Suppressor macrophage treated with lipopolysaccharide for 1 hour (primary cell): ENCODE measurements at regions not wholly inside any gene's neighbourhood (a gene's known extent, or its start where the extent isn't known, plus 50 kb on each side); places are given as distances from the start of the nearest gene placed in this dataset.
"Not testable (repeated sequence)": the region's sequence is repeated elsewhere in the genome, so short reads cannot be mapped to it uniquely, and the experiment has no call there.

Source experiments
- DNase-seq, 3 donors: peaks; one replicate each; pipeline ENCODE4 v3.0.0-alpha.2; 2020 to 2022

DNA sequence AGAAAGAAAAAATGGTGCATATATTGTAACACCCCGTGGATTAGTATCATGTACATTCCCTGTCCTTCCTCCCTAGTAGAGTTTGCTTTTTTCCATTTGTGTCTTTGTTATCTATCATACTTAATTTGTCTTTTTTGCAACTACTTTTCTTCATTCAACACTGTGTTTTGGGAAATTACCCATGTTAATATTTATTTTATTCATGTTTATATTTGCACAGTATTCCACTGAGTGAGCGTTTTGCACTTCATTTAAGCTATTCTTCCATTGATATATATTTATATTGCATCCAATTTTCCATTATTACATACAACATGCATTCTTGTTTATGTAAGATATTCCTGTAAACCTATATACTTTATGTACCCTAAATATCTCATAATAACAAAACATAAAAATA is 57.6 kb upstream of the FAM171A1 start:
- DNase-seq, result no peak

DNA sequence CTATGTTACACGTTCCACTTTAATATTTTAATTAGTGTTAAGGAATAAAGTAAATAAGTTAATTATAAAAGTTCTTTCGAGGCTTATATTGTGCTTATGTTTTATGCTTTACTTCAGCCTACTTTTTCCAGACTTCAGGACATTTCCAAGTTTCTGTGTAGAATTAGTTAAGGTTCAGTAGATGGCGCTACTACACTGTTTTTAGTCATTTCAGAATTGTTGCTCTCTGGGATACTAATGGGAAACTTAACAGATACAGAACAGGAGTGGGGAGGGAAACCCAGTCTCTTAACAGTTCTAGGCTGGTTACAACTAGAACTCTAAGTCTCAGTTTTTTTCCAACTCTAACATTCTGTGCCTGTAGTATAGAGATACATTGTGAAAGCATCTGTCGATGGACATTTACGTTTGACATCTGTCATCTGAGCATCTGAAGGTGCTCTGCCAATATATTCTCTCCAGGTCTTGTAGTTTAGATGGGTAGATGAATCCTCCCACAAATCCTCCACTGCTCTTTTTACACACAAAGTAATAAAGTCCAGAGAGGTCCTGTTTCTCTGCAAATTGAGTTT is 56.8 kb upstream of the FAM171A1 start:
- DNase-seq, result peak in 2 of 3 donors; percentile 26 to 29

DNA sequence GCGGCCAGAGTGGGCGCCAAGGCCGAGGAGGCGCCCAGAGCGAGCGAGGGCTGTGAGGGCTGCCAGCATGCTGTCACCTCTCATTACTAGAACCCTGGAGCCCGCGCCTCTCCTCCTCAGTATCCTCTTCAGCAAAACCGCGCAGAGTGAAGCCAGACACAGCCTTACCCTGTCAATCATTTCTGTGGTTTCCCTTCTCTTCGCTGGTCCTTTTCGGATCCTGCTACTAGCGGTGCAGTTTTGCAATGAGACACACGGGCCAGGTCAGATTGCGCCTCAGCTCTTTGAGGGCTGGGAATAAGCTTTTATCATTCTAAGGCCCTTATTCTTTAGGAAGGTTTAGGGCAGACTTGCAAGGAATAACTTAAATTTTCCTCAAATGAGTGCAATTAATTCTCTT is 55.5 kb upstream of the FAM171A1 start:
- no peak for DNase-seq

DNA sequence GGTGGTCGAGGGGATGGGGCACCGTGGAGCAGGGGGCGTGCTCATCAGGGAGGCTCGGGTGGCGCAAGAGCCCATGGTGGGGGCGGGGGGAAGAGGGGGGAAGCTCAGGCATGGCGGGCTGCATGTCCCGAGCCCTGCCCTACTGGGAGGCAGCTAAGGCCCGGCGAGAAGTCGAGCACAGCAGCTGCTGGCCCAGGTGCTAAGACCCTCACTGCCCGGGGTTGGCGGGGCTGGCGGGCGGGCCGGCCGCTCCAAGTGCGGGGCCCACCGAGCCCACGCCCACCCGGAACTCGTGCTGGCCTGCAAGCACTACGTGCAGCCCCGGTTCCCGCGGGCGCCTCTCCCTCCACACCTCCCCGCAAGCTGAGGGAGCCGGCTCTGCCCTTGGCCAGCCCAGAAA is 55.0 kb upstream of the FAM171A1 start:
- no peak for DNase-seq

DNA sequence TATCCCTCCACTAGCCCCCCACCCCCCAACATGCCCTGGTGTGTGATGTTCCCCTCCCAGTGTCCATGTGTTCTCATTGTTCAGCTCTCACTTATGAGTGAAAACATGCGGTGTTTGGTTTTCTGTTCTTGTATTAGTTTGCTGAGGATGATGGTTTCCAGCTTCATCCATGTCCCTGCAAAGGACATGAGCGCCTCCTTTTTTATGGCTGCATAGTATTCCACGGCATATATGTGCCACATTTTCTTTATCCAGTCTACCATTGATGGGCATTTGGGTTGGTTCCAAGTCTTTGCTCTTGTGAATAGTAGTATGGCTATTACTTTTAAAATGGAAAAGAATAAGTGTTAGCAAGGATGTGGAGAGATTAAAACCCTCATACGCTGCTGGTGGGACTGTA is 50.8 kb upstream of the FAM171A1 start:
- DNase-seq, result not testable (repeated sequence)
